Activated naive CD4-positive, alpha-beta T cell treated with Interleukin-2 at 50 U/mL for 16 hours (primary cell): ENCODE measurements at regions not wholly inside any gene's neighbourhood (a gene's known extent, or its start where the extent isn't known, plus 50 kb on each side); places are given as distances from the start of the nearest gene placed in this dataset.
"Not testable (repeated sequence)": the region's sequence is repeated elsewhere in the genome, so short reads cannot be mapped to it uniquely, and the experiment has no call there.

Experiments used
- DNase-seq: peaks from one replicate; pipeline ENCODE4 v3.0.0-alpha.2; 2020

DNA sequence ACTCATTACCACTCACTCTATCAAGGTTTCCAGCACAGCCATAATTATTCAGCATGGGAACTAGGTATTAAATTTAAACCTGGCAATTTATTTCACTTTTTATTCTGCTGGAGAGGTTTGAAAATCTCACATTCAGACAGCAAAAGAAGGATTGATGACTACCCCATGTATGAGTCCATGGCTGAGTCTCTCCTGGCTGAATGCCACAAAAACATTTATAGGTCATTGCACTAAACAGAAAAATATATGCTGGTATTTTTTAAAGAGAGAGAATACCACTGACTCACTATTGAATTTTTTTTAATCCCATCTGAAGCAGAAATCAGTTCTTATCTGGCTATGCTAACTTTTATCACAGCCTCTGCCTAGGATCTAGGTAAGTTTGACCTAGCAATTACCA is 336.3 kb downstream of the PPP1R3A start:
- DNase-seq = no peak

DNA sequence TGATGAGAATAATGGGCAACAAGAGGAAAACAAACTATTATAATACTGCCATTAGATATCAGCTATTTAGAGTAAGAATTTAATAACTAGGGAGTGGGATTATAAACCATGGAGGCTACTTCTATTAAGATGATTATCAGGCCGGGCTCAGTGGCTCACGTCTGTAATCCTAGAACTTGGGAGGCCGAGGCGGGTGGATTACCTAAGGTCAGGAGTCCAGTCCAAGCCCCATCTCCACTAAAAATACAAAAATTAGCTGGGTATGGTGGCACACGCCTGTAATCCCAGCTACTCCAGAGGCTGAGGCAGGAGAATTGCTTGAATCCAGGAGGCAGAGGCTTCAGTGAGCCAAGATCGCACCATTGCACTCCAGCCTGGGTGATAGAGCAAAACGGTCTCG is 355.6 kb downstream of the PPP1R3A start:
- not testable (repeated sequence) for DNase-seq

DNA sequence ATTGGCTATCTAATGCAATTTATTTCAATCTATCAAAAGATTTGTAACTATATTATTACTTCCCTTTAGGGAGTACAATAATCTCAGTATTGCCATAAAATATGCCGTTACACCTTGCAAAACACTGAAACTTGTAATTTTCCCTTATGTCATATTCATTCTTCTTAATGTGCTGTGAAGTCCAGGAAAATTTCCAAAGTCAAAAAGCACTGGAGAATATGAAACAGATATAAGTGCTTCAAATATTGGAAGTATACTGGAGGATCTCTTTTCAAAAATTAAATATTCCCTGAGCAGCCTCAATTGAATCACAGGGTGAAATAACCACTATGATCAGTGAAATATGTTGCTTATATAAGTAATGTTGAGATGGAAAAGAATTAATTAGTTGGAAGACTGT is 356.0 kb downstream of the PPP1R3A start:
- no peak for DNase-seq

DNA sequence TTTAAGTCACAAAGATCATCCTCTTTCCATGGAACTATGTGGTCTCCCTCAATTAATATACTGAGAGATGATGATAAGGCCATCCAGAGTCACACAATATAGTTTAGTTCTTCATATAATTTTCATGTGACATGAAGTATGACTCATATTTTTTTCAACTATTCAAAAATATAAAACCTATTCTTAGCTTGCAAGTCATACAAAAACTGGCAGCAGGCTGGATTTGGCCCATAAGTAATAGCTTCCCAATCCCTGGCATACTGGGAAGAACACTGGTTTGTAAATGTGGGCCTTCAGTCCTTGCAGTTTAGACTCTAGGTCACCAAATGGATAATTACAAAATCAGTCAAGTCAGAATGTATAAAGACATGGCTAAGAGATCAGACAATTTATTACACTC is 356.6 kb downstream of the PPP1R3A start:
- DNase-seq = no peak

DNA sequence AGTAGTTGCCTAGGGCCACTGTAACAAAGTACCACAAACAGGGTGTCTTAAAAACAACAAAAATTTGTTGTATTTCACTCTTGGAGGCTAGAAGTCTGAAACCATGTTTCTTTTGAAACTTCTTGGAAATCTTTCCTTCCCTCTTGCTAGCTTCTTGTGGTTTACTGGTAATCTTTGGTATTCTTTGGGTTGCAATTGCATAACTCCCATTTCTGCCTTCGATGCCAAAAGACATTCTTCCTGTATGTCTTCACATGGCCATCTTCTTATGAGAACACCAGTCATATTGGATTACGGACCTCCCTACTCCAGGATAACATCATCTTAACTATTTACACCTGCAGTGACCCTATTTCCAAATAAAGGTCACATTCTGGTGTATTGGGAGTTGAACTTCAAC is 357.4 kb downstream of the PPP1R3A start:
- DNase-seq = no peak

DNA sequence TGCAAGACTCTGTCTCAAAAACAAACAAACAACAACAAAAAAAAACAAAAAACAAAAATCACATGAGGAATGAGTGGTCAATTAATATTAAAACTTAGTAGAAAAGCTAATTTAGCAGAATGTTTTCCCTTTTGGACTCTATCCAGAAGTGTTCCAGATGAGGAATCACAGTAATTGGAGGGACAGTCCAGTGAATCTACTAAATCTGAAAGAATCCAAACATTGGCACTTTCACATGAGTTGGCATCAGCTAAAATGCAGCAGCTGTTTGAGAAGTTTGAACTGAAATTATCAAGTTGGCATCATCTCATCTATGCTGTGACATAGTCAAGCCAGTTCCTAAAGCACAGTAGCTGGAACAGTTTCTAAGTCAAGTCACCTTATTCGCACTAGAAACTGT is 367.8 kb downstream of the PPP1R3A start:
- no peak for DNase-seq

DNA sequence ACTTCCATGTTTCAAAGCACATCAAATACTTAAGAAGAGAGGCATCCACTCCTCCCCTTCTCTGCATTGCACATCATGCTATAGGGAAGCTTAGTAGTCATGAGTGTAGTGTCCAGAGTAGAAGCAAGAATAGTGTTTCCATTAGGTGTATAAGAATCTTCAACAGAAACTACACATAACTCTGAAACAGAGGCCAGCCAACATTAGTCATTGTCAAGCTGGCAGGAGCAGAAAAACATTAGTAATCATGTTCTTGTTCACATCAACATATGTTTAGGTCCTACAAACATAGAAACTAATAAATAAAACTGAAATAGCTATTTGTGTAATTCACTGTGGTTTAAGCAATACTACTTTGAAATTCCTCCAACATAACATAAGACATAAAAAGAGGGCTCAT is 370.2 kb downstream of the PPP1R3A start:
- DNase-seq = no peak

DNA sequence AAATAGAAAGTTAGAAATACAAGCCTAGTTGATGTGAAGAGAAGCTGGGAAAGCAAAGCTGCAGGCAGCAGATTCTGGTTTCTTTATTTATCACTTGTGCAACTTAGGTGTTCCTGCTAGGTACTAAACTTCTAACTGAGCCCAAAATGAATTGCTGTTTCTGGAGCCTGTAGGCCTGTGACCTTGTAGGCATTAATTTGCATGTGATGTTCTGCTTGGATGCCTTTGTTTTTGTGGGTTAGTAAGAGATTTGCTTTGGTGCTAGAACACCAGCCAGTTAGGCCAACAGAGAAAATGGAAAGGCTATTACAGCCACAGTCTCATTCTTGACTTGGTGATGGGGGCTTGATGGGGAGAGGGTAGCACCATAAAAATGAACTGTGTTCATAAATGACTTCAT is 370.7 kb downstream of the PPP1R3A start:
- no peak for DNase-seq

DNA sequence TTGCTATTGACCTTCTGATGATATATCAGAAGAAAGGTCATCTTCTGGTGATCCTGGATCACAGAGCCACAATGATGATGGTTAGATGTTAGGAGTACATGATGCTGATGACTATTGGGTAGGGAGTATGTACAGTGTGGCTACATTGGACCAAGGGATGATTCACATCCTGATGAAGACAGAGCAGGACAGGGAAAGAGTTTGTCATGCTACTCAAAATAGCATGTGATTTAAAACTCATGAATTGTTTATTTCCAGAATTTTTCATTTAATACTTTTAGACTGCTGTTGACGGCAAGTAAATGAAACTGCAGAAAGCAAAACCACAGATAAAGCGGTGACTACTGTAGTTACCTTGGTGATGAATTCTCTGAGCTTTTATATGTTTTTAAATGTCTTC is 397.3 kb downstream of the PPP1R3A start:
- no peak for DNase-seq

DNA sequence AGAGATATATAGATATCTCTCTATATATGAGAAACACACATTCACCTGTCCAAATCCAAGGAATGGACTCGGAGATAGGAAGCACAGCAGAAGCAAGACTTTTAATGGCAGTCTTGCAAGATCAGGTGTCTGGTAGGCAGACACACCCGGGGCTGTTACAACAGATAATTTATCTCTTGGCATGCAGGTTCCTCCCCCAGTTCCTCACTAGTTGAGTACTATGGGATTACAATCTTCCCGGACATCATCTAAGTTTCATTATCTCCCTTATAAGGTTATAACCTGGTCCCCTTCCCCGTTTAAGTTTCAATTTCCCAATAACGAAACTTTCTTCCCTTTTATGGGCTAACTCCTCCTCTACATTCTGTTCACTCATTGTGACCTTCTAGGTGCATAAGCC is 399.3 kb downstream of the PPP1R3A start:
- no peak for DNase-seq

DNA sequence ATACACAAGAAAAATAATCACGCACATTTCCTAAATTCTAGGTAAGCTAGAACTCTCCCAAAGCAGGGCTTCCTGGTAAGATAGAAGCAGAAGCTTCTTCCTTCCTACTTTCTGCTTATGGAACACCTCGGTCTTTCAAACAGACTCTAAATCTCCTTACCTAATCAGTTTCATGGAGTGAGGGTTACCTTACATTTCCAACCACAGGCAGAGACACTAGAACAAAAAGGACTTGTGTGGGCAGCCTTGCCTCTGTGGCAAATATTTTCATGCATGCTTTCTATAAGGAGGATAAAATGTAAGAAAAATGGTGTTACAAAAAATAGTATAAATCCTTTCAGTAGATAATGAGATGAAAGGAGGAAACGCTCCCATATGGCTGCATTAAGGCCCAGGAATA is 386.3 kb upstream of the SMIM30 start:
- DNase-seq = no peak

DNA sequence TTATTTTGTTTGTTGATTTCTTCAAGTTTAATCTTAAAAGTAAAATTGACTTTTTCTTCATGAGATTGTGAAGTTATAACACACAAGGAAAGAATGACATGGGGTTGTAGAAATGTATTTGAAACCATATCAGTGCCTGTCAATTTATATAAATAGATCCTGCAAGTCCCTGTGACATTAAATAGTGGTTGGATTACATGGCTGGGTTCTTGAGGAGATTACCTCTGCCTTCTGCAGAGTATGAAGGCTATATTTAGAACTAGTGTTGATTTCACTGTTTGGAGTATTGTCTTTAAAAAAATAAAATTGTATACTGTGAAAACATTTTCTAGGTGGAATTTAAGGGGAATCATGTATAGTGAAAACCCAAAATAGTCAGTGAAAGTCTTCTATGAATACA is 385.8 kb upstream of the SMIM30 start:
- DNase-seq = no peak

DNA sequence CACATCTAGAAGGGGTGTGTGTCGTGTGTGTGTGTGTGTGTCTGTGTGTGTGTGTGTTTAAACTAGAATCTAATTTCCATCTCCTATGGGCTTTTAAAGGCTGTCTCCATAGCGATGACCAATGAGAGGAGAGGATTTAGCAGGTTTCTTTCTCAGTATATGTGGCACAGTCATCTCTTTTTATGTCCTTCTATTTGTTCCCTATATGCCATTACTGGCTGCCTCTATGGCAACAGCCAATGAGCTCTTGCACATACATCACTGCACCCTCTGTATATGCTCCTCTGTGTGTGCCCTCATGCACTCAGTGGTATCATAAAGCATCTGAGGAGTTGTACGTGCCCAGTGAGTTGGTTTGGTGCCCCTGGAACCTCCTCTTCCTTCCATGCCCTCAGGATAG is 378.2 kb upstream of the SMIM30 start:
- DNase-seq = not testable (repeated sequence)

DNA sequence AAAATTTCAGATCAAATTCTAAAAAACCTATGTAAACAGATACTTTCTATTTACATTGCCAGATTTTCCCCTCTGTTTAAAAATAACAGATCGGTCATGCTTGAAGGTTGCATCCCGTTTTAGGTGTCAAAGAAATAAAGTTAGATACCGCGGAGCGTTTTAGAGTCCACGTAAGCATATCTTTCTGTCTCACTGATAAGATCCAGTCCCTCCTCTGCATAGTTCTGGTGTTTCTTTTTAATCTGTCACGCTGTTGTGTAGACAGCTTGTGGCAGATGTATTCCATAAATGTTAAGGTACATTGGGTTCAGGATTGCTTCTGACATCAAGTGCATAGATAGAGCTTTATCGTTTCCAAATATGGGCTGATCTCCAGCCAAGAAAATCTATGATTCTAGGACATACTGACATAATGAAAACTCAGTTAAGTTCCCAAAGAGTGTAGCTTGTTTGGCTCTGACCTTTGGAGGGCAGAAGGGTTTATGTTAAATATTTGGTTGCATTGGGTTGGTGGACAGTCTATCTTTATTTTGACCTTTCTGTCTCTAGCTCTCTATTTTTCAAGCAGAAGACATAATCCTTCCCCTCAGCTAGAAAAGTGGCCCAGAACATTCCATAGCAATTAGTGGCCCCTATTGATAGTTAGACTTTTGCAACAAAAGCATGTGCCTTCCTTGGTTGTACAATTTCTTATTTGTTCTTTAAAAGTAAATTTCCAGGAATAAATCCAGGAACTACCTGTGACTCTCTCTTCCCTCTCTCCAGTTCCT is 376.6 kb upstream of the SMIM30 start:
- not testable (repeated sequence) for DNase-seq

DNA sequence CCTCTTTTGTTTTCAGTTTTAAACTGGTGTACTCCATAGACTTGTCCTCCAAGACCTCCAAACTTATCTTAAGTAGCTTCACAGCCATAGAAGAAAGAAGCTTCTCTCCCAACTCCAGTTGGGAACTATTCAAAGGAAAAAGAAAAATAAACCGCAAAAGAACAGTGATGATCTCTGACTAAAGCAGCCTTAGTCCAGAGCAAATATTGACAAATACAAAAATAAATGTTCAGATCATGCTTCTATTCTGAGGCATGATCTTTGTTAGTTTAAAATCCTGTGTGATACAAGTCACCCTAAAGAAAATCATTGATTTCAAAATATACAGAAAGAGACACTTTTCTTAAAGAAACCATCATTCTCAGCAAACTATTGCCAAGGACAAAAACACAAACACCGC is 373.0 kb upstream of the SMIM30 start:
- DNase-seq = no peak

DNA sequence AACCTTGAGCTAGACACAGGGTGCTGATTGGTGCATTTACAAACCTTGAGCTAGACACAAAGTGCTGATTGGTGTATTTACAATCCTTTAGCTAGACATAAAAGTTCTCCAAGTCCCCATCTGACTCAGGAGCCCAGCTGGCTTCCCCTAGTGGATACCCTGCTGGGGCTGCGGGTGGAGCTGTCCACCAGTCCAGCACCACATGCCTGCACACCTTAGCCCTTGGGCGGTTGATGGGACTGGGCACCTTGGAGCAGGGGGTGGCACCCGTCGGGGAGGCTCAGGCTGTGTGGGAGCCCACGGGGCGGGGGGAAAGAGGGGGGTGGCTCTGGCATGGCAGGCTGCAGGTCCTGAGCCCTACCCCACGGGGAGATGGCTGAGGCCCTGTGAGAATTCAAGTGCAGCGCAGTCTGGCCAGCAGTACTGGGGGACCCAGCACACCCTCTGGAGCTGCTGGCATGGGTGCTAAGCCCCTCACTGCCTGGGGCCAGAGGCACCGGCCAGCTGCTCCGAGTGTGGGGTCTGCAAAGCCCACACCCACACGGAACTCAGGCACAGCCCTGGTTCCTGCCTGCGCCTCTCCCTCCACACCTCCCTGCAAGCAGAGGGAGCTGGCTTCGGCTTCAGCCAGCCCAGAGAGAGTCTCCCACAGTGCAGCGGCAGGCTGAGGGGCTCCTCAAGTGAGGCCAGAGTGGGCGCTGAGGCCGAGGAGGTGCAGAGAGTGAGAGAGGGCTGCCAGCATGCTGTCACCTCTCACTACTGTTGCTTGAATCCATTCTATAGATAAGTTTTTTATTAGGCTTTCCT is 369.8 kb upstream of the SMIM30 start:
- DNase-seq = no peak

DNA sequence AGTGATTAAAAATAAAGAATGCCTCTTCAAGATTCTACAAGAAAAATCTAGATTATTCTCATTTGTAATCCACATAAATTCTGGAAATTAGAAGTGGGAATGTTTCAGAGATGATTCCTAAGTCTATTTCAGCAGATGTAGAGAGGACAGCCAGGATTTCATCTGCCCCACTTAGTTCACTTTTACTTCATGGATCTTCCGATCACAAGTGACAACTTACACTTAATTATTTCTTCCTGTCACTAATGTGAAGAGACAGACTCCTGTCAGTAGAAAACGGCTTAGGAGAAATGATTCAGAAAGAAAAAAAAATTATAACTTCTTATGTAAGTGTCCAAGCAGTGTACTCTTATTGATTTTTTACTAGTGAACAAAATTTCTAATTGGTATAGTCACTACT is 368.2 kb upstream of the SMIM30 start:
- no peak for DNase-seq

DNA sequence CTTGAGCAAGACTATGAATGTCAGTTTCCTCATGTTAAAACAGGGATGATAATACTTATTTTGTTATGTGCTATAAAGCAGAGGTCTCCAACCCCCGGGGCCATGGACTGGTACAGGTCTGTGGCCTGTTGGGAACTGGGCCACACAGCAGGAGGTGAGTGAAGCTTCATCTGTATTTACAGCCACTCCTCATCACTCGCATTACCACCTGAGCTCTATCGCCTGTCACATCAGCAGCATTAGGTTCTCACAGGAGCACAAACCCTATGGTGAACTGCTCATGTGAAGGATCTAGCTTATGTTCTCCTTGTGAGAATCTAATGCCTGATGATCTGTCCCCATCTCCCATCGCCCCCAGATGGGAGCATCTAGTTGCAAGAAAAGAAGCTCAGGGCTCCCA is 365.3 kb upstream of the SMIM30 start:
- no peak for DNase-seq

DNA sequence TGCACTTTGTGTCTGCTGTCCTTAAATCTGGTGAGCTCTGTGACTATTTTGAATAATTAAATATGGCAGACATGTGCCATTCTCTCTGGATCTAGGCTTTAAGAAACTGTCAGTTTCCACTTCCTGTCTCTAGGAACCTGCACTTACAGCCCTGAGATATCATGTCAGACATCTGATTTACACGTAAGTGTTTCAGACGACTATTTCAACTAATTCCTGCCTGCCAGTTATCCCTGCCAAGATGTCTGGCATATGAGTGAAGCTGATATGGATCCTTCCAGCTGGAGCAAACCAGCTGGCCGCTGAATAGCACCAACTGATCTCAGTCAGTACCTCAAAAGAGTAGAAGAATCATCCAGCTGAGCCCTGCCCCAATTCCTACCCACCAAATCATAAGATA is 362.2 kb upstream of the SMIM30 start:
- DNase-seq = no peak

DNA sequence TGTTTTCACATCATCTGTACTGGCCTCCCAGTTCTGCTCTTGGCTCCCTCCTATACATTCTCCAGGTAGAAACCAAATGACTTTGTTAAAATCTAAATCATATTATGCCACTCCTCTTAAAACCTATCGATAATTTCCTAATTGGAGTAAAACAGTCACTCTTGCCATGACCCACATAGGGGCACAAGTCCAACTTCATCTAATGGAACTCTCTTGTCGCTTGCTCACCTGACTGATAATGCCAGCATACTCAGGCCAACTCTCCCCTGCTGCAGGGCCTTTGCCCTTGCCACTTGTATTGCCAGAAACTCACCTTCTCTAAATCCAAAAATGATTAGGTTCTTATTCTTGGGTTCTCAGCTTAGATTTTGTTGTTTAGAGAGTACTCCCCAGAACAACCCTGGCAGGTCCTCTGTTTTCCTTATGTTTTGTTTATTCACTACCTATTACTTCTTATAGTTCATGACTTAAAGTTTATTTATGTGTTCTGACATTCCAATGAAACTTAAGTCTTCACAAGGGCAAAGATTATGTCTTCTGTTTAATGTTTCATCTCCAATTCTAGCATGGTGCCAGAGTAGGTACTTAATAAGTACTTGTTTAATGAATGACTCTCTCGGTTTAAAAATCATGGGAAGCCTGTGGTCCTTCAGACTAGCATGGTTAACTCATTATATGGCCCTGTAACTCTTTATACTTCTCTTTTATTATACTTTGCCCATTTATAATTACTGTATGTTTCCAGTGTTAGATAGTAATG is 345.9 kb upstream of the SMIM30 start:
- no peak for DNase-seq

DNA sequence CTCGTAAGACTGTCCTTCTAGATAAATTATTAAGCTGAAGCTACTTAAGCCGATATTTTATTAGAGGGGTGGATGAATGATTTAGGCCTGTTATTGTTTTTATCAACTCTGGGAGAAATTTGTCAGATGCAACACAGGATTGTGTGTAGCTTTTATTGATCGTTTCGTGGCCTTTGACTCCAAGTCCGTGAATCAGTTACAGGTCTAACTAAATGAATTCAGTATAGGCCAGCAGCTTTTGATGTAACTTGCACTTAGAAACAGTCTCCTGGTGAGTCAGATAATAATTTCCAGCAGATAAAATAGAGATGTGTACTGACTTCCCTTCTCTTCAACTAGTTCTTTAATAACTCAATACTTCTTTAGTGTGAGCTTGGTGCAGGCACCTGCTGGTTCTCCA is 341.7 kb upstream of the SMIM30 start:
- DNase-seq = no peak

DNA sequence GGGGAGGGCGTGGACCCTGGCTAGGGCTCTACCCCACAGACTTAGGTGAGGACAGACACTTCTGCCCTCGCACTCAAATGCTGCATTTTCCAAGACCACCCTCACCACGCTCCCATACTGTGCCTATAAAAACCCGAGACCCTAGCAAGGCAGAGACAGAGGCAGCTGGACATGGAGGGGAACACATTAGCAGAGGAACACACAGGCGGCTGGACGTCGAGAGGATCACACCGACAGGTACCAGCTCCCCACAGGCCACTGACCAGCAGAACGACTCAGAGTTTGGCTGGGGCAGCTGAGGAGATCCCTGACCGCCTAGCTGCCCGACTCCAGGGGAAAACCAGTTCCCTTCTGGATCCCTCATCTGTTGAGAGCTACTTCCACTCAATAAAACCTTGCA is 338.2 kb upstream of the SMIM30 start:
- no peak for DNase-seq

DNA sequence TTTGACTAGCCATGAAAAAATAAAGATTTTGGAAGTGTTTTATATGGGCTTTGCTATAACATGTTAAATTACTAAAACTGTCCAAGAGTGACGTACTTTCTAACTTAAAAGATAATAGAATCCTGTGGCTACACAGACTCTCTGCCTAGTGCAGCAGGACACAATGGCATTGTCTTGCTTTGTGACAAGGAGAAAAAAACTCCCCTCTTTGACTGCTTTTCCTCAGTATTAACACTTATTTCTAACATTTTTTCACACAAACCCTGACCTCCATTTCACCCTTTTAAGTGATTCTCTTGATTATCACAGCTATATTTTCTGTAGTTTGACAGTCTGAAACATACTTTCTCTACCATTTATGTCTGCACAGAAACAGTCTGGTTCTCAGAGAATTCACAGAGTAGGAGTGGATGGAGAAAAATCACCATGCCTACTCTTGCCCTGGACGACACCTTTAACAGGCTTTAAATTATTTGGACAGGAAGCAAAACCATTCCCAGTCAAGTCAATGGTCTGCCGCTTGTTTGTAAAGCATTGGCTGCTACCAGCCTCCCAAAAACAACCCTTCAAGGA is 336.3 kb upstream of the SMIM30 start:
- no peak for DNase-seq

DNA sequence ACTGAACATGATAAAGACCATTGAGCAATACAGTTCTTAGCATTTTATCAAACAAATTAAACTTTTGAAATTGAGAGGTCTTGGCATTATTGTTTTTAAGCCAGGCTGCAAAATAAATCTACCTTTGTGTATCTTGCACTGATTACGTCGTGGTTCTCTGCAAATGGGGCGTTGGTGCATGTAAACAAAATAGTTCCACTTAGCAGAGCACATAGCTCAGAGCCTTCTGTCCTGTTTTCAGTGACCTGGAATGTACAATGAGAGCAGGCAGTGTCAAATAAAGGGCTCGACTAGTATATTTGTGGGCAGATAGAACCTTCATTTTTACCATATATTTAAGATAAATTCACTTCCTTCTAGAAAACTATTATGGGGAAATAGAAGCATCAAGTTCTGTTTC is 333.9 kb upstream of the SMIM30 start:
- no peak for DNase-seq
